Cerebellar nuclear complex (tissue), 1 donor: ENCODE measurements at regions not wholly inside any gene's neighbourhood (a gene's known extent, or its start where the extent isn't known, plus 50 kb on each side); places are given as distances from the start of the nearest gene placed in this dataset.

Source experiments
- DNase-seq, 2 experiments: peaks; one replicate each; lab custom pipeline; 2025; lab: John Stamatoyannopoulos, UW

DNA sequence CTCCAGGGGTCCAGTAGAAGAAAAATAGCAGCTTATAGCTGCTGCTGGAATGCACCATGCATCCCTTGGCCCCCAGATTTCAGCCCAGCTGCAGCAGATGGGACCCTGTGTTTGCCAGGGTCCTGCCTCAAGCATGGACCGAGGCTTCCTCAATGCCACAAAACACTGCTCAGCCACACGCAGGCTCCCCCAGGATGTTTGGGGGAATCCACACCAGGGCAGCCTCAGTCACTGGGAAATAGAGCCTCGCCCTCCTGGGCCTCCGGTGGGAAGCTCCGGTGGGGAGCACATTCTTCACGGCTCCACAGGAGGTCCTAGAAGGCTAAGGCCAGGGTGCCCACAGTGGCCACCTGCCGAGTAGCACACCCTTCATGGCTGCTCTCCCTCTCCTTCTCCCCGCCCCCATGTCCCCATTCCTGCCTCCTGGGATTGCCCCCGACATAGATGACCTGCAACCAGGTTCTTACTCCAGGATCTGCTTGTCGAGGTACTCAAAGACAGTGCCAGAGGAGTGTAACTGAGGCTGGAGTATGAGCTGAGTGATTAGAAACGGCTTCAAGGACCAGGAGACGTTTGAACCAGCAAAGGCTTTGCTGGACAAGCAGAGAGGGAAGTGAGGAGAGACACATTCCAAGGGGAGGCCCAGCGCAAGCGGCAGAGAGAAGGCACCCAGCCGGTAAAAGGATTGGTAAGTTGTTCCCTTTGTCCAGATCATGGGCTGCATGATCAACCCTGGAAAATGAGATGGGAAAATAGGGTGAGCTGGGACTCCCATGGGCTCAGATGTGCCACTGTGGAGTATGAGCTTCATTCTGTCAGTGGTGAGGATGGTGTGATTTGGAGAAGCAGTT lies 110.7 kb upstream of the UQCRFS1 start:
- no peak for DNase-seq

DNA sequence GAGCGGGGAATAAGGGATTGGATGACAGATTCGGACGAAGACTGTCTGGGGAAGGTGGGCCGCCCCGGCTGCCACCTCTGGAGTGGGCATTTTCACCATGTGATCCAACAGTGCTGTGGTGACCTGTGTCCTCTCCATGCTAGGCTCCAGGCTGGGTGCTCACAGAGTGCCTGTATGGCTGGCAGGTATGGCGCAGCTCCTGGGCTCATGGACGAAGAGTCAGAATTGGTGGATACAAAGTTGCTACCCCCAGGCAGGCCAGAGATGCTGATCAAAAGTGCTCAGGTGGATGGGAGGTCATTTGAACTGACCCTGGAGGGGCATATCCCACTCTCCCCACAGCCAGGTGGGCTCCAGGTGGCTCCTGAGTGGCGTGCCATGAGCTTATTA lies 111.3 kb upstream of the UQCRFS1 start:
- no peak for DNase-seq

- no peak for DNase-seq
Observed at GRCh38 chr19:29324717-29325116, 111.8 kb upstream of the UQCRFS1 start.

GRCh38 chr19:29325241-29325975 lies 112.5 kb upstream of the UQCRFS1 start:
- no peak for DNase-seq

GRCh38 chr19:29326351-29326750 lies 113.4 kb upstream of the UQCRFS1 start:
- DNase-seq = no peak

DNA sequence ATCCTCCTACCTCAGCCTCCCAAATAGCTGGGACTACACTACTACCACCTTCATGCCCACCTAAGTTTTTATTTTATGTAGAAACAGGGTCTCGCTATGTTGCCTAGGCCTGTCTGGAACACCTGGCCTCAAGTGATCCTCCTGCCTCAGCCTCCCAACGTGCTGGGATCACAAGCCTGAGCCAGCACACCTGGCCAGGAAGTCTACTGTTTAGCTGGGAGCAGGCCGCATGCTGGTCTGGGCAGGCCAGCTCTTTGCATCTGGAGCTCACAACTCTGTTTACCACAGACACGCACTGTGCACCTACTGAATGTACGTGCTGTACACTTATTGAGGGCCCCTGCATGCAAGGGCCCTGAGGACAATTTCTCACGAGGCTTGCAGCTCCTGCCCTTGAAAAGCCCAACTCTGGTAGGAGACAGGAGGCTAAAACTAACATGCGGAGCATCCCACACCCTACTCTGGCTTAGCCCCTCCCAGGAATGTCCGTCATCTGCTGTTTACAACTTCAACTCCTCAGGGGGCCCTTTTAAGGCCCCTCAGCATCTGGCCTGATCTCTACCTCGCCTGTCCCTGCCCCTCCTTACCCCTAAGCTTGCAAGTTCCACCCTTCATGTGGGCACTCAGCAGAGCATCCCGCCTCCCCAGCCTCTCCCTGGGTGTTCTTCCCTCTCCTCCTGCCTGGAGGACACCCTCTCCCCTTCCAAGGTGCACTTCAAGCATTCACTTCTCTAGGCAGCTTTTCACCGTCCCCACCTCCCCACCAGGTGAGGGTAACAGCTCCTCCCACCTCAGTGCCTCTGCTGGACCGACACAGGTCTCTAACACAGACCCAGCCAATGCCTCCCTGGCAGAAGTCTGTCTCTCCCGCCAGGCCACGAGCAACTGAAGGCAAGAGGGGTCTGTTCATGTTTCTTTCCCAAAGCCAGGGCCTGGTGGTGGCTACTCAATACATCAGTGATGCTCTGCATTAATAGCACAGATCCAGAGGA lies 114.2 kb upstream of the UQCRFS1 start:
- no peak for DNase-seq

GRCh38 chr19:29328586-29328985 lies 115.6 kb upstream of the UQCRFS1 start:
- no peak for DNase-seq

- no peak for DNase-seq
Observed at GRCh38 chr19:29329460-29330134, 116.6 kb upstream of the UQCRFS1 start.

GRCh38 chr19:29336425-29336824 lies 123.5 kb upstream of the UQCRFS1 start:
- no peak for DNase-seq

DNA sequence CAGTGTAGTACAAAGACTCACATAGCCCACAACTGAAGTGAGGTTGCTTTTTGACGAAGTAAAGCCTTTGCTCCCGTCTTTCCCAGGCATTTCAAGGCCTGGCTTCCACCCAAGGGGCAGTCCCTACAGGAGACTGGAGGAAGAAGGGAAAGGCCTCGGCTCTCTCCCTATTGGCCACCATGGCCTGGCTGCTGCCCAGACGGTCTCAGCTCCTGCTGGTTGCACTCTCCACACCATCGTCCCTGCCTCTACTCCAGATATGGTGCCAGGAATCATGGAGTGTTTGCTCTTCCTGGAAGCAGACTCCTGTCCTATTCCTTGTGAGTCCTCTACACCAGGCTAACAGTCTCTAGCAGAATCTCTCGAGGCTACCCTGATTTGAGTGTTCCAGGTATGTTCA lies 124.1 kb upstream of the UQCRFS1 start:
- DNase-seq = no peak

DNA sequence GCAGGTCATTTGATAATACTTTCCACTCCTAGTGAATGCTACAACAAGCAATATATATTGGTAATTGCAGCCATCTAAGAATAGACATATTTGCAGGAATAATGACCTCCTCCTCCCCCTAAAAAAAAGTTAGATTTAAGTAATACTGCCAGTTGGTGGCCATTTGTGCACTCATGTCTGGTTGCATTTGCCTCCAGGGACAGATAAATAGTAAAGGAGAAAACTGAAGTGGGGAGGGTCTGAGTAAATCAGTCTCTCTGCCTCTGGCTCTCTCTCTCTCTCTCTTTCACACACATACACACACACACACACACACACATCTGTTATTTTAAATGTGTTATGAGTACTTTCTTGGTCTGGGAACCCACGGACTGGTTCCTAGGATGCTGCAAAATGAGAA lies 125.5 kb upstream of the UQCRFS1 start:
- no peak for DNase-seq

- no peak for DNase-seq
Observed at GRCh38 chr19:29342721-29343120, 129.8 kb upstream of the UQCRFS1 start.

- no peak for DNase-seq
Observed at GRCh38 chr19:29364224-29364726, 151.3 kb upstream of the UQCRFS1 start.

DNA sequence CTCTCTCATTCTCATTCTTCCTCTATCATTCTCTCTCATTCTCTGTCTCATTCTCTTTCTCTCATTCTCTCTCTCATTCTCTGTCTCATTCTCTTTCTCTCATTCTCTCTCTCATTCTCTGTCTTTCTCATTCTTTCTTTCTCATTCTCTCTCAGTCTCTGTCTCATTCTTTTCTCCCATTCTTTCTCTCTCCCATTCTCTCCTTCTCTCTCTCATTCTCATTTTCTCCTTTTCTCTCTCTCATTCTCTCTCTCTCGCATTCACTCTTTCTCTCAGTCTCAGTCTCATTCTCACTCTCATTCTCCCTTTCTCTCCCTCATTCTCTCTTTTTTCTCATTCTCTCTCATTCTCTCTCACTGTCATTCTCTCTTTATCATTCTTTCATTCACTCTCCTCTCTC lies 152.0 kb upstream of the UQCRFS1 start:
- no peak for DNase-seq

DNA sequence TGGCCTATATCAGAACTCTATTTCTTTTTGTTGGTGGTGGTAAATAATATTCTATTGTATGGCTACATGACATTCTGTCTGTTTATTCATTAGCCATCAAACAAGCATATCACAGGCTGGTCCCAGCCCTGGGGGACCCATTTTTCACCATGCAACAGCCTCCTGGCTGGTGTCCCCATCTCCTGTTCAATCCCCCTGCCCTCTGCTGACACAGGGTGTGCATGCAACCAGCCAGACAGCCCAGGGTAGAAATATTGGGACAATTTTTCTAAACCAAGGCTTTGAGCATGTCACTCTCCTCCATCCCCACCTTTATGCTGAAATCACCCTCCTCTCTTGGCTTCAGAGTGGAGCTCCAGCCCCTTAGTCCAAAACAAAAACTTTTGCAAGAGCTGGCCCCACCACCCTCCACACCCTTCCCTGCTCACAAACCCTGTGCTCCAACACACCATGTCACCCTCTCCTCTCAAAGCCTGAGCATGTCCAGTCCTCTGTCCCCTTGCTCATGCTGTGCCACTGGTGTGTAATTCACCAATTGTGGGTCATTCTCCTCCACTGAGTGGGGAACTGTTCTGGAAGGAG lies 153.0 kb upstream of the UQCRFS1 start:
- DNase-seq = no peak

DNA sequence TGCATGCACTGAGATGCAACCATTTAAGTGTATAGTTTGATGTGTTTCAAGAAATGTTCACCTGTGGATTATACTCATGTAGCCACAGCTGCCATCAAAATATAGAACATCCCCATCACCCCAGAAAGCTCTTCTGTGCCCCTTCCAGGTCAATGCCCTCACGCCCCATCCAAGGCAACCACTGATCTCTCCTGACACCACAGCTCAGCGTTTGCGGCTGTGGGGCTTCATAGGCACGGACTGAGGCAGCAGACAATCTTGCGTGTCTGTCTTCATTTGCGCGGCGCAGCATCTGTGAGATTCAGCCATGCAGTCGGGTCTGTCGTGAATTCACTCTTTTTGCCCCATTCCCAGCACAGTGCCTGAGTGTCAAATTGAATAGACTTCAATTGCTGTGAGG lies 153.8 kb upstream of the UQCRFS1 start:
- DNase-seq = no peak

DNA sequence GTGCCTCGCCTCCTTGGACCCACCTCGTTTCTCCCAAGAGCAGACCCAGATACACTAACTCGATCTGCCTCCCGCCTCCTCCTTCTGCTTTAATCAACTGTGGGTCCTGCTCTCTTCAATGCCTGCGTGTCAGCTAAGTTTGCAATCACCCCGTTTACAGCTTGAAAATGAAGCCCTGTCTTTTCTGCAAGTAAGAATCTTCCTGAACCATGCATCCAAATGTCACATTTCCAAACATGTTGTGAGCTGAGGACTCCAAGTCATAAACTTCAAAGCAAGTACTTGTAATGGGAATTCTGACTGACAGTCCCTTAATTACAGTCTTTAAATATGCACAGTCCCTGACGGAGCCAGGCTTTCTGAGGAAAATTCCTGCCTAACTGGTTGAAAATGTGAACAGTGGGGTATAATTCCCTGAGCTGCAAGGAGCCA lies 154.9 kb upstream of the UQCRFS1 start:
- DNase-seq = no peak

GRCh38 chr19:29370276-29370675 lies 155.5 kb upstream of the VSTM2B start:
- DNase-seq = no peak

DNA sequence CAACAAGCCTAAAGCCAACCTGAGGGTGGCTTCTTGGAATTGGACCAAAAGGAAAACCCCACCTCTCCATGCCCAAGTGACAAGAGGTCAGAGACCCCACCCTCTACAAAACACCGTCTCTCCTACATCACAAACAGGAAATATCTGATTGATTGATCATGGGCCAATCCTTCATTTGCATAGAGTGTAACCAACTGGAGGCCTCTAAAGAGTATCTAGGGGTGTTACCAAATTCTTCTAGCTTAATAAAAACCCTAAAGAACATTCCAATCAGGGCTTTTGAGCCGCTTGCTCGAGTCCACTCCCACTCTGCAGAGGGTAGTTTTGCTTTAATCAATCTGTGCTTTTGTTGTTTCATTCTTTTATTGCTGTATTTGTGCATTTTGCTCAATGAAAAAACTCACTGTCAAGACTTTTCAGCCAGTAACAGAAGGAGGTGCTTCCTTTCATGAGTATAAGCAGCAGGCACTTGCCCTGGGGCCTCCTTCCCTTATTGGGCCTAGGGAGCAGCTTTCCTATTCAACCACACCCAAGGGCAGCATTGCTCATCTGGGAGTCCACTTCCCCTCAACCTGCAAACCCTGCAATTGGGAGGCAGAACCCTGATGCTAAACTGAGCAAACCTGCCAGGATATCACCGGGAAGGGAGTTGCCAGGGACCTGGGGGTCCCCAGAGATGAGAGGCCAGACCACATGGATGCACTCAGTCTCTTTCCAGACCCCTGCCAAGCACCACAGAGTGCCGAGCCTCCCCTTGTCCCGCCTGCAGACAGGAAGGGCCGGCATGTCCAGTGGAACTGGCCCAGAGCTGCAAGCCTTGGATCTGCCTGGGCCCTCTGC lies 154.3 kb upstream of the VSTM2B start:
- no peak for DNase-seq

- DNase-seq = no peak
Observed at GRCh38 chr19:29372091-29372415, 153.7 kb upstream of the VSTM2B start.
